ENCODE measurements at regions not wholly inside any gene's neighbourhood (a gene's known extent, or its start where the extent isn't known, plus 50 kb on each side); places are given as distances from the start of the nearest gene placed in this dataset.

GRCh38 chr5:7991125-7991821, 122.3 kb downstream of the MTRR start:
- H2BK15ac ChIP-seq (ENCODE audit: low read length) = no peak overlapping the region

More at GRCh38 chr5:7991125-7991821, 122.3 kb downstream of the MTRR start:
- Histone ChIP-seq H3K23me2 (ENCODE audit: low read depth, low read length) (no peaks in the 10 kb centered on the region), H3K27ac (ENCODE audit: low read depth, low read length) (no peak overlapping the region), H3K56ac (replicated peaks; ENCODE audit: insufficient read length, low read depth, low read length) (no peak overlapping the region), H3K4me2 (ENCODE audit: insufficient read depth in 1 of 2, low read depth in 2 of 2, low read length in 2 of 2) (no peak overlapping the region), H3K27me3 (replicated peaks in 1 of 4; ENCODE audit: control insufficient read depth in 3 of 4, extremely low read depth in 1 of 4, insufficient read depth in 3 of 4, low read length in 3 of 4) (no peaks in the 10 kb centered on the region), H2BK12ac (ENCODE audit: low read depth, low read length) (no peak overlapping the region), H3K4me3 (ENCODE audit: extremely low read depth in 1 of 4, insufficient read depth in 2 of 4, low read depth in 3 of 4, low read length in 4 of 4) (no peak overlapping the region), H3K36me3 (ENCODE audit: control insufficient read depth in 2 of 4, insufficient read depth in 4 of 4, low read length in 3 of 4) (no peaks in the 10 kb centered on the region), H4K20me1 (replicated peaks in 1 of 2; ENCODE audit: control insufficient read depth in 1 of 2, insufficient read depth in 2 of 2, low read length in 2 of 2) (no peaks in the 10 kb centered on the region), H3K79me2 (ENCODE audit: control insufficient read depth in 1 of 2, insufficient read depth in 2 of 2, low read length in 2 of 2) (no peaks in the 10 kb centered on the region), H3K4ac (replicated peaks; ENCODE audit: insufficient read length, low read depth, low read length) (no peak overlapping the region), H3K23ac (ENCODE audit: insufficient read length) (no peak overlapping the region), H3K14ac (ENCODE audit: insufficient read length) (no peak overlapping the region), H2BK20ac (ENCODE audit: low read length) (no peak overlapping the region), H2AFZ (ENCODE audit: low read length) (peak overlapping the region; percentile 87; the same call in 1 of the 2 replicates), H3K4me1 (replicated peaks in 1 of 4; ENCODE audit: control insufficient read depth in 3 of 4, insufficient read depth in 4 of 4, low read length in 3 of 4) (no peaks in the 10 kb centered on the region), H2AK5ac (ENCODE audit: low read depth, low read length) (no peak overlapping the region), H2BK120ac (replicated peaks; ENCODE audit: low read depth, low read length) (no peak overlapping the region), H4K5ac (ENCODE audit: insufficient read length, low read depth, low read length) (no peak overlapping the region), H3K79me1 (ENCODE audit: low read depth, low read length) (no peaks in the 10 kb centered on the region), H3K18ac (ENCODE audit: extremely low read depth, low read length) (no peak overlapping the region), H2BK5ac (ENCODE audit: low read depth, low read length) (no peak overlapping the region), H3K9ac (replicated peaks in 1 of 4; ENCODE audit: extremely low read depth in 1 of 4, low read depth in 3 of 4, low read length in 3 of 4) (no peak overlapping the region), H4K8ac (ENCODE audit: extremely low read depth, insufficient read depth, low read length) (peak overlapping the region; percentile 18; the same call in 1 of the 2 replicates), H4K91ac (replicated peaks; ENCODE audit: insufficient read length, low read length) (no peak overlapping the region), H3K9me3 (ENCODE audit: insufficient read depth in 2 of 2, low read depth in 1 of 2, low read length in 1 of 2) (no peaks in the 10 kb centered on the region)
- ChIA-PET CTCF (ENCODE audit: partially characterized antibody) (no interaction called here), POLR2A (ENCODE audit: partially characterized antibody) (no interaction called here)
- DNase-seq (ENCODE audit: low read depth in 1 of 2, low spot score in 2 of 2) (no peak), FAIRE-seq (peak; percentile 95)
- 70% methylated on average over 7 of the region's 7 CpGs; no CpG with 5 or more reads in 1 of the 2 experiments for WGBS, 2 experiments (ENCODE audit: extremely low coverage in 1 of 2, insufficient coverage in 1 of 2, insufficient read length in 1 of 2, insufficient replicate concordance in 2 of 2, low coverage in 1 of 2, low lambda C conversion rate in 2 of 2, missing lambda C conversion rate in 1 of 2)

All from H1 (cell line).